ENCODE measurements at regions not wholly inside any gene's neighbourhood (a gene's known extent, or its start where the extent isn't known, plus 50 kb on each side); places are given as distances from the start of the nearest gene placed in this dataset.

- no peak overlapping the region for H3K4me3 Mint-ChIP-seq
- H3K27me3 Mint-ChIP-seq, result peaks cover 11% of the 10 kb centered on the region
- intact Hi-C loops (cut with micrococcal nuclease), result no loop called here
- DNase-seq (no peak), ATAC-seq (no peak)
- no peaks in the 10 kb centered on the region for H3K36me3 Mint-ChIP-seq (ENCODE audit: low read depth)
- CTCF ChIA-PET, result no interaction called here
- no peak overlapping the region for H3K27ac Mint-ChIP-seq
- H3K4me1 Mint-ChIP-seq (ENCODE audit: low read depth), result peaks cover 6% of the 10 kb centered on the region
- no peak for TF ChIP-seq CTCF (IDR thresholded peaks at IDR 0.05)
- POLR2A ChIA-PET, result no interaction called here
- H3K9me3 Mint-ChIP-seq, result no peaks in the 10 kb centered on the region
Measured at GRCh38 chr6:128759447-128759846, 123.5 kb upstream of the LAMA2 start.

- intact Hi-C loops (cut with micrococcal nuclease), result no loop called here
- H3K36me3 Mint-ChIP-seq (ENCODE audit: low read depth), result no peaks in the 10 kb centered on the region
- DNase-seq, result no peak
- no peak for TF ChIP-seq CTCF (IDR thresholded peaks at IDR 0.05)
- no peaks in the 10 kb centered on the region for H3K9me3 Mint-ChIP-seq
- POLR2A ChIA-PET, result no interaction called here
- peaks cover 9% of the 10 kb centered on the region for H3K27me3 Mint-ChIP-seq
- H3K4me3 Mint-ChIP-seq, result no peak overlapping the region
- CTCF ChIA-PET, result no interaction called here
- no peak for ATAC-seq
- no peak overlapping the region for H3K27ac Mint-ChIP-seq
- H3K4me1 Mint-ChIP-seq (ENCODE audit: low read depth), result peaks cover 3% of the 10 kb centered on the region
Measured at GRCh38 chr6:128757961-128758360, 125.0 kb upstream of the LAMA2 start.

GRCh38 chr6:128754658-128755256 is 128.2 kb upstream of the LAMA2 start:
- Mint-ChIP-seq H3K9me3 (no peaks in the 10 kb centered on the region), H3K36me3 (ENCODE audit: low read depth) (no peaks in the 10 kb centered on the region), H3K27ac (no peak overlapping the region), H3K4me1 (ENCODE audit: low read depth) (peaks cover 3% of the 10 kb centered on the region), H3K4me3 (no peak overlapping the region), H3K27me3 (peaks cover 6% of the 10 kb centered on the region)
- ATAC-seq, result no peak
- ChIA-PET POLR2A (no interaction called here), CTCF (no interaction called here)
- DNase-seq, result no peak
- intact Hi-C loops (cut with micrococcal nuclease), result no loop called here
- no peak for TF ChIP-seq CTCF (IDR thresholded peaks at IDR 0.05)

GRCh38 chr6:128743974-128744765 is 138.8 kb upstream of the LAMA2 start:
- ATAC-seq (no peak), DNase-seq (no peak)
- no peak overlapping the region for H3K4me3 Mint-ChIP-seq
- ChIA-PET CTCF (no interaction called here), POLR2A (interaction anchor here (0.6 kb wide), 1 partner anchor 759 kb away, joined by 4 read pairs; no protein-coding TSS in a partner anchor)
- H3K9me3 Mint-ChIP-seq, result no peaks in the 10 kb centered on the region
- H3K4me1 Mint-ChIP-seq (ENCODE audit: low read depth), result no peaks in the 10 kb centered on the region
- no peak overlapping the region for H3K27ac Mint-ChIP-seq
- intact Hi-C loops (cut with micrococcal nuclease), result no loop called here
- no peaks in the 10 kb centered on the region for H3K36me3 Mint-ChIP-seq (ENCODE audit: low read depth)
- TF ChIP-seq CTCF (IDR thresholded peaks at IDR 0.05), result no peak
- H3K27me3 Mint-ChIP-seq, result peaks cover 2% of the 10 kb centered on the region

GRCh38 chr6:128742900-128743299 is 140.0 kb upstream of the LAMA2 start:
- Mint-ChIP-seq H3K27me3 (peaks cover 1% of the 10 kb centered on the region), H3K4me1 (ENCODE audit: low read depth) (peaks cover 7% of the 10 kb centered on the region), H3K4me3 (no peak overlapping the region), H3K9me3 (no peaks in the 10 kb centered on the region), H3K27ac (no peak overlapping the region), H3K36me3 (ENCODE audit: low read depth) (no peaks in the 10 kb centered on the region)
- ChIA-PET POLR2A (no interaction called here), CTCF (no interaction called here)
- intact Hi-C loops (cut with micrococcal nuclease), result no loop called here
- no peak for DNase-seq
- ATAC-seq, result no peak
- TF ChIP-seq CTCF (IDR thresholded peaks at IDR 0.05), result no peak

Data from activated CD8-positive, alpha-beta T cell treated with anti-CD3 and anti-CD28 coated beads for 36 hours (primary cell).